DMS153 treated with DMSO at 0.1 percent for 48 hours (cell line): ENCODE measurements at regions not wholly inside any gene's neighbourhood (a gene's known extent, or its start where the extent isn't known, plus 50 kb on each side); places are given as distances from the start of the nearest gene placed in this dataset.
A peak's percentile ranks its signal among the peaks of the same experiment; 100 is the strongest.

Experiments used
- DNase-seq: peaks from one replicate; lab custom pipeline; 2025; ENCODE audit not compliant: unreplicated experiment; lab: John Stamatoyannopoulos, UW

- DNase-seq, result no peak
These were observed 252.2 kb downstream of the ENGASE start for GRCh38 chr17:79326814-79327213.

GRCh38 chr17:79325709-79326430, 251.2 kb downstream of the ENGASE start:
- no peak for DNase-seq

- DNase-seq, result no peak
These were observed 249.6 kb downstream of the ENGASE start for GRCh38 chr17:79324194-79324593.

- DNase-seq, result no peak
These were observed 248.9 kb downstream of the ENGASE start for GRCh38 chr17:79323566-79323965.

- DNase-seq, result no peak
These were observed 247.8 kb downstream of the ENGASE start for GRCh38 chr17:79322211-79323123.

- no peak for DNase-seq
These were observed 245.7 kb downstream of the ENGASE start for GRCh38 chr17:79320331-79320730.

GRCh38 chr17:79317916-79318315, 243.3 kb downstream of the ENGASE start:
- no peak for DNase-seq

GRCh38 chr17:79316805-79317204, 242.2 kb downstream of the ENGASE start:
- no peak for DNase-seq

GRCh38 chr17:79315358-79316105, 240.9 kb downstream of the ENGASE start:
- no peak for DNase-seq

GRCh38 chr17:79314617-79315357, 240.2 kb downstream of the ENGASE start:
- DNase-seq, result no peak

- no peak for DNase-seq
These were observed 236.7 kb downstream of the ENGASE start for GRCh38 chr17:79311373-79311772.

GRCh38 chr17:79306424-79307318, 232.0 kb downstream of the ENGASE start:
- DNase-seq, result peak; percentile 39

GRCh38 chr17:79305768-79306423, 231.3 kb downstream of the ENGASE start:
- DNase-seq, result no peak

GRCh38 chr17:79305376-79305767, 230.7 kb downstream of the ENGASE start:
- DNase-seq, result no peak

- DNase-seq, result no peak
These were observed 230.3 kb downstream of the ENGASE start for GRCh38 chr17:79304884-79305283.

- DNase-seq, result no peak
These were observed 229.1 kb downstream of the ENGASE start for GRCh38 chr17:79303641-79304205.

GRCh38 chr17:79301469-79301868, 226.8 kb downstream of the ENGASE start:
- DNase-seq, result no peak

GRCh38 chr17:79299349-79299748, 224.7 kb downstream of the ENGASE start:
- no peak for DNase-seq

GRCh38 chr17:79298799-79299198, 224.2 kb downstream of the ENGASE start:
- peak; percentile 41 for DNase-seq
